Vagina (tissue), 2 donors: ENCODE measurements at regions not wholly inside any gene's neighbourhood (a gene's known extent, or its start where the extent isn't known, plus 50 kb on each side); places are given as distances from the start of the nearest gene placed in this dataset.

Source experiments
- DNase-seq, 2 donors: peaks; one replicate each; pipeline ENCODE4 v3.0.0-alpha.2; 2017; ENCODE audit errors: extremely low spot score in 2 of 2
- H3K27ac ChIP-seq: fragments of 200-600 bp; sonication (generic); one replicate; pipeline ENCODE4 v1.5.1; 2019
- H3K27me3 ChIP-seq: fragments of 200-600 bp; sonication (generic); one replicate; pipeline ENCODE4 v1.5.1; 2019
- H3K36me3 ChIP-seq, 2 donors: fragments of 200-600 bp; sonication (generic); one replicate each; pipeline ENCODE4 v1.5.1; 2017 to 2019
- H3K4me1 ChIP-seq: fragments of 200-600 bp; sonication (generic); one replicate; pipeline ENCODE4 v1.5.1; 2019
- H3K4me3 ChIP-seq, 2 donors: fragments of 200-600 bp; sonication (generic); 1 replicate in 1 of 2; 2 replicates in 1 of 2; pipeline ENCODE4 v1.5.1; 2016 to 2019
- H3K9me3 ChIP-seq: fragments of 200-600 bp; sonication (generic); one replicate; pipeline ENCODE4 v1.5.1; 2019
- POLR2A ChIP-seq, 2 donors: fragments of 450-650 bp; IDR thresholded peaks; one replicate each; pipeline ENCODE4 v1.6.1; 2017; ENCODE audit warnings: antibody characterized with exemption in 2 of 2, mild to moderate bottlenecking in 2 of 2, moderate library complexity in 2 of 2
- POLR2AphosphoS5 ChIP-seq, 2 donors: sonication (generic); formaldehyde crosslinking; IDR thresholded peaks; one replicate each; pipeline ENCODE4 v1.9.0; 2017; ENCODE audit warnings: antibody characterized with exemption in 2 of 2, mild to moderate bottlenecking in 2 of 2, low read depth in 1 of 2; ENCODE audit not compliant: insufficient read depth in 1 of 2
- intact Hi-C: fragments of 100-400 bp; cut with DNase I; formaldehyde crosslinking; loops from one replicate; pipeline ENCODE4 v1.15.1; 2023
- TF ChIP-seq, protein P1 (sequence below), 3 experiments: fragments of 450-650 bp in 2 of 3; fragments of 200-600 bp in 1 of 3; sonication (generic) in 1 of 3; IDR thresholded peaks; one replicate each; pipeline ENCODE4 v1.5.1; 2017 to 2019; ENCODE audit warnings: antibody characterized with exemption in 3 of 3, mild to moderate bottlenecking in 2 of 3, moderate library complexity in 2 of 3

- H3K27me3 ChIP-seq: no peaks in the 10 kb centered on the region
- no peak overlapping the region for H3K27ac ChIP-seq
- intact Hi-C loops: no loop called here
- DNase-seq: no peak
- H3K9me3 ChIP-seq: no peaks in the 10 kb centered on the region
- H3K4me1 ChIP-seq: no peaks in the 10 kb centered on the region
- TF ChIP-seq POLR2AphosphoS5 (IDR thresholded peaks at IDR 0.05; ENCODE audit: insufficient read depth in 1 of 2, low read depth in 1 of 2): no peak
- no peak for TF ChIP-seq POLR2A (IDR thresholded peaks at IDR 0.05)
- TF ChIP-seq, protein P1, sequence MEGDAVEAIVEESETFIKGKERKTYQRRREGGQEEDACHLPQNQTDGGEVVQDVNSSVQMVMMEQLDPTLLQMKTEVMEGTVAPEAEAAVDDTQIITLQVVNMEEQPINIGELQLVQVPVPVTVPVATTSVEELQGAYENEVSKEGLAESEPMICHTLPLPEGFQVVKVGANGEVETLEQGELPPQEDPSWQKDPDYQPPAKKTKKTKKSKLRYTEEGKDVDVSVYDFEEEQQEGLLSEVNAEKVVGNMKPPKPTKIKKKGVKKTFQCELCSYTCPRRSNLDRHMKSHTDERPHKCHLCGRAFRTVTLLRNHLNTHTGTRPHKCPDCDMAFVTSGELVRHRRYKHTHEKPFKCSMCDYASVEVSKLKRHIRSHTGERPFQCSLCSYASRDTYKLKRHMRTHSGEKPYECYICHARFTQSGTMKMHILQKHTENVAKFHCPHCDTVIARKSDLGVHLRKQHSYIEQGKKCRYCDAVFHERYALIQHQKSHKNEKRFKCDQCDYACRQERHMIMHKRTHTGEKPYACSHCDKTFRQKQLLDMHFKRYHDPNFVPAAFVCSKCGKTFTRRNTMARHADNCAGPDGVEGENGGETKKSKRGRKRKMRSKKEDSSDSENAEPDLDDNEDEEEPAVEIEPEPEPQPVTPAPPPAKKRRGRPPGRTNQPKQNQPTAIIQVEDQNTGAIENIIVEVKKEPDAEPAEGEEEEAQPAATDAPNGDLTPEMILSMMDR (IDR thresholded peaks at IDR 0.05): no peak
- H3K36me3 ChIP-seq: no peaks in the 10 kb centered on the region
- H3K4me3 ChIP-seq: no peak overlapping the region
These were observed 85.1 kb upstream of the CCDC91 start for GRCh38 chr12:28104903-28105864.

- Histone ChIP-seq H3K27me3 (no peaks in the 10 kb centered on the region), H3K4me3 (no peak overlapping the region), H3K4me1 (no peaks in the 10 kb centered on the region), H3K27ac (no peak overlapping the region), H3K36me3 (no peaks in the 10 kb centered on the region), H3K9me3 (no peaks in the 10 kb centered on the region)
- no peak for DNase-seq
- intact Hi-C loops: no loop called here
- TF ChIP-seq POLR2A (IDR thresholded peaks at IDR 0.05) (no peak), POLR2AphosphoS5 (IDR thresholded peaks at IDR 0.05; ENCODE audit: insufficient read depth in 1 of 2, low read depth in 1 of 2) (no peak)
- TF ChIP-seq, protein P1 (IDR thresholded peaks at IDR 0.05): no peak
These were observed 82.6 kb upstream of the CCDC91 start for GRCh38 chr12:28107679-28108078.

DNA sequence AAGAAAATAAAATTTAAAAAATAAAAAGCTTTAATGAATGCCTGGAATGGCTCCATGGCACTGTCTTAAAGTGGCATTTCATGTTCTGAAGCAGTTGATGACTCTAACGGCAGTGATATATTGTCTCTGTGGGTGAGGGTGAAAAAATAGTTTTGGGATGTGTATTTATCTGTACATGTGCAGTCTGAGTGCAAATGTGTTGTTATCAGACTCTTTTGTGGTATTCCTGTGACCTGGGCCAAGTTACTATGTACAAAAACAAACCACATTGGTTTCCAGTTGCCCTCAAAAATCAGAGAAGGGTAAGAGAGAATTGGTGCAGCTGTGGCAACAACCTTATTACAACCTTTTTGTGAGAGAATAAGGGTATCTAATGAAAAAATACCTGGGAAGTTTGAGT is 81.7 kb upstream of the CCDC91 start:
- no peak for DNase-seq

GRCh38 chr12:28110329-28110728 is 79.9 kb upstream of the CCDC91 start:
- Histone ChIP-seq H3K9me3 (no peaks in the 10 kb centered on the region), H3K27ac (no peak overlapping the region), H3K36me3 (no peaks in the 10 kb centered on the region), H3K4me1 (no peaks in the 10 kb centered on the region), H3K27me3 (no peaks in the 10 kb centered on the region), H3K4me3 (no peak overlapping the region)
- no peak for DNase-seq
- intact Hi-C loops: no loop called here
- TF ChIP-seq POLR2A (IDR thresholded peaks at IDR 0.05) (no peak), POLR2AphosphoS5 (IDR thresholded peaks at IDR 0.05; ENCODE audit: insufficient read depth in 1 of 2, low read depth in 1 of 2) (no peak)
- TF ChIP-seq, protein P1 (IDR thresholded peaks at IDR 0.05): no peak

More for the DNA sequence above, 81.7 kb upstream of the CCDC91 start:
- no peak for TF ChIP-seq POLR2A (IDR thresholded peaks at IDR 0.05)
- no peak for TF ChIP-seq POLR2AphosphoS5 (IDR thresholded peaks at IDR 0.05; ENCODE audit: insufficient read depth in 1 of 2, low read depth in 1 of 2)
- TF ChIP-seq, protein P1 (IDR thresholded peaks at IDR 0.05): no peak
- H3K27me3 ChIP-seq: no peaks in the 10 kb centered on the region
- H3K4me3 ChIP-seq: no peak overlapping the region
- intact Hi-C loops: no loop called here
- H3K36me3 ChIP-seq: no peaks in the 10 kb centered on the region
- H3K27ac ChIP-seq: no peak overlapping the region
- no peaks in the 10 kb centered on the region for H3K9me3 ChIP-seq
- no peaks in the 10 kb centered on the region for H3K4me1 ChIP-seq

DNA sequence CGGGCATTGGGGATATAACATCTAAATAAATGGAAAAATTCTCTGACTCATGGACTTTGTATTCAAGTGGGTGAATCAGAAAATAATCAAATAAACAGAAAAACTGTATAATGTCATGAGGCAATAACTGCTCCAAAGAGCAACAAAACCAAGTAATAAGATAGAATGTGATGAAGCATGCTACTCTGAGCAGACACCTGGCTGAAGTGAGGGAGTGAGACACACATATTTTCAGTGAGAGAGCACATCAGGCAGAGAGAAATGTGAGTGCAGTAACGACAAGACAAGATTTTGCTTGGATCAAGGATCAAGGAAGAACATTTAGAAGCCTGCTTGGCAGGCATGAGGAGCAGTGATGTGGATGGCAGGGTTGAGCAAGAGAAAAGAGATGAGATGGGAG is 75.8 kb upstream of the CCDC91 start:
- Histone ChIP-seq H3K4me3 (no peak overlapping the region), H3K27ac (no peak overlapping the region), H3K9me3 (no peaks in the 10 kb centered on the region), H3K4me1 (no peaks in the 10 kb centered on the region), H3K36me3 (no peaks in the 10 kb centered on the region), H3K27me3 (no peaks in the 10 kb centered on the region)
- no peak for DNase-seq
- intact Hi-C loops: no loop called here
- TF ChIP-seq POLR2AphosphoS5 (IDR thresholded peaks at IDR 0.05; ENCODE audit: insufficient read depth in 1 of 2, low read depth in 1 of 2) (no peak), POLR2A (IDR thresholded peaks at IDR 0.05) (no peak)
- TF ChIP-seq, protein P1 (IDR thresholded peaks at IDR 0.05): no peak
